IMR-90 (cell line): ENCODE measurements at regions not wholly inside any gene's neighbourhood (a gene's known extent, or its start where the extent isn't known, plus 50 kb on each side); places are given as distances from the start of the nearest gene placed in this dataset.

Experiments used
- ATAC-seq: fragments of 200-7000 bp; cut with Tn5 transposase; 2 replicates; pipeline ENCODE4 v1.9.1; 2020; ENCODE audit warnings: low read depth, mild to moderate bottlenecking, moderate library complexity
- BruUV-seq: library from RNA; stranded (reverse); fragments of 400-500 nt; replicated peaks from 2 replicates; lab custom pipeline; 2021; lab: Mats Ljungman, UMichigan
- CTCF ChIA-PET: fragments of 300-600 bp; formaldehyde crosslinking; extraction: SDS; loops from one replicate; lab custom pipeline; 2021; ENCODE audit warnings: antibody characterized with exemption; lab: Yijun Ruan, JAX
- POLR2A ChIA-PET: fragments of 300-600 bp; sonication (Branson Sonifier 250); formaldehyde crosslinking; loops from one replicate; lab custom pipeline; 2022; ENCODE audit warnings: antibody characterized with exemption; ENCODE audit not compliant: unreplicated experiment; lab: Charles Lee
- DNase-seq: peaks from one replicate; pipeline ENCODE4 v3.0.0; 2013
- H2AFZ ChIP-seq: replicated peaks from 2 replicates; pipeline ENCODE3; 2013; ENCODE audit warnings: low read length, mild to moderate bottlenecking; ENCODE audit not compliant: poor library complexity
- H2AK5ac ChIP-seq: 2 replicates; pipeline ENCODE4 v1.6.1; 2013; ENCODE audit warnings: low read depth, low read length, inconsistent platforms
- H2AK9ac ChIP-seq: replicated peaks from 2 replicates; pipeline ENCODE3; 2013; ENCODE audit warnings: mild to moderate bottlenecking, low read depth, low read length, moderate library complexity; ENCODE audit not compliant: poor library complexity
- H2BK120ac ChIP-seq: 2 replicates; pipeline ENCODE4 v1.6.1; 2013; ENCODE audit warnings: low read depth, low read length, inconsistent platforms
- H2BK15ac ChIP-seq: 3 replicates; pipeline ENCODE4 v1.6.1; 2013; ENCODE audit warnings: low read depth, low read length, inconsistent platforms
- H2BK20ac ChIP-seq: 2 replicates; pipeline ENCODE4 v1.6.1; 2013; ENCODE audit warnings: low read depth, mild to moderate bottlenecking, inconsistent platforms, low read length, moderate library complexity
- H2BK5ac ChIP-seq: 2 replicates; pipeline ENCODE4 v1.6.1; 2013; ENCODE audit warnings: mild to moderate bottlenecking, low read depth, low read length, inconsistent platforms; ENCODE audit not compliant: poor library complexity, severe bottlenecking
- H3K14ac ChIP-seq: replicated peaks from 2 replicates; pipeline ENCODE4 v1.6.1; 2013; ENCODE audit warnings: low read depth, low read length, inconsistent platforms
- H3K18ac ChIP-seq: 2 replicates; pipeline ENCODE4 v1.6.1; 2013; ENCODE audit warnings: low read depth, low read length, control low read depth
- H3K23ac ChIP-seq: 2 replicates; pipeline ENCODE4 v1.6.1; 2013; ENCODE audit warnings: low read depth, low read length, inconsistent platforms
- H3K27ac ChIP-seq: 2 replicates; pipeline ENCODE4 v1.5.1; 2013; ENCODE audit warnings: mild to moderate bottlenecking, control low read depth, low read length; ENCODE audit not compliant: insufficient read depth
- H3K27me3 ChIP-seq: 2 replicates; pipeline ENCODE4 v1.6.1; 2013; ENCODE audit warnings: low read length; ENCODE audit not compliant: control insufficient read depth, insufficient read depth
- H3K36me3 ChIP-seq: 2 replicates; pipeline ENCODE4 v1.6.1; 2013; ENCODE audit warnings: low read length, mixed read lengths; ENCODE audit not compliant: control insufficient read depth, insufficient read depth
- H3K4ac ChIP-seq: 2 replicates; pipeline ENCODE4 v1.6.1; 2013; ENCODE audit warnings: low read depth, low read length, inconsistent platforms
- H3K4me1 ChIP-seq: 2 replicates; pipeline ENCODE4 v1.6.1; 2013; ENCODE audit warnings: low read length, mixed read lengths; ENCODE audit not compliant: control insufficient read depth, insufficient read depth
- H3K4me2 ChIP-seq: 2 replicates; pipeline ENCODE4 v1.6.1; 2013; ENCODE audit warnings: low read depth, mild to moderate bottlenecking, control low read depth, low read length, moderate library complexity
- H3K4me3 ChIP-seq: 2 replicates; pipeline ENCODE4 v1.5.1; 2013; ENCODE audit warnings: low read depth, mild to moderate bottlenecking, control low read depth, low read length, moderate library complexity; ENCODE audit not compliant: insufficient read depth
- H3K56ac ChIP-seq: 2 replicates; pipeline ENCODE4 v1.6.1; 2013; ENCODE audit warnings: low read length, inconsistent platforms; ENCODE audit not compliant: insufficient read depth; ENCODE audit errors: extremely low read depth
- H3K79me1 ChIP-seq, 2 experiments: 2 replicates each; pipeline ENCODE4 v1.6.1; 2013; ENCODE audit warnings: low read length in 2 of 2, inconsistent platforms in 1 of 2, low read depth in 1 of 2
- H3K9ac ChIP-seq: 2 replicates; pipeline ENCODE4 v1.6.1; 2013; ENCODE audit warnings: low read depth, low read length, control low read depth
- H3K9me1 ChIP-seq: 2 replicates; pipeline ENCODE4 v1.6.1; 2013; ENCODE audit warnings: low read length, inconsistent platforms; ENCODE audit not compliant: insufficient read depth
- H3K9me3 ChIP-seq: 2 replicates; pipeline ENCODE4 v1.6.1; 2013; ENCODE audit warnings: low read length; ENCODE audit not compliant: control insufficient read depth, insufficient read depth
- H4K20me1 ChIP-seq: 2 replicates; pipeline ENCODE4 v1.6.1; 2013; ENCODE audit warnings: low read length, inconsistent platforms; ENCODE audit not compliant: insufficient read depth
- H4K5ac ChIP-seq: 2 replicates; pipeline ENCODE4 v1.6.1; 2013; ENCODE audit warnings: mild to moderate bottlenecking, low read depth, low read length, control low read depth
- H4K8ac ChIP-seq, 2 experiments: 2 replicates each; pipeline ENCODE4 v1.6.1; 2013; ENCODE audit warnings: low read depth in 2 of 2, low read length in 2 of 2, control low read depth in 1 of 2, inconsistent platforms in 1 of 2
- H4K91ac ChIP-seq: 2 replicates; pipeline ENCODE4 v1.6.1; 2013; ENCODE audit warnings: low read depth, low read length, inconsistent platforms; ENCODE audit not compliant: insufficient read depth
- BHLHE40 ChIP-seq: fragments of 150-350 bp; IDR thresholded peaks from 2 replicates; pipeline ENCODE4 v1.6.1; 2016; ENCODE audit warnings: mild to moderate bottlenecking, low read depth, low read length
- CEBPB ChIP-seq: IDR thresholded peaks from 2 replicates; pipeline ENCODE4 v1.6.1; 2012; ENCODE audit warnings: low read depth, low read length, improper control_type of control experiment
- CHD1 ChIP-seq: IDR thresholded peaks from 2 replicates; pipeline ENCODE4 v1.6.1; 2012; ENCODE audit warnings: low read depth, low read length, improper control_type of control experiment
- CTCF ChIP-seq: conservative IDR thresholded peaks from 2 replicates; pipeline ENCODE4 v1.5.1; 2012; ENCODE audit warnings: mild to moderate bottlenecking, low read depth, low read length, improper control_type of control experiment
- ELK1 ChIP-seq: fragments of 150-350 bp; IDR thresholded peaks from 2 replicates; pipeline ENCODE4 v1.6.1; 2016; ENCODE audit warnings: low read depth, mild to moderate bottlenecking, low read length, moderate library complexity, borderline replicate concordance
- FOS ChIP-seq: fragments of 150-350 bp; IDR thresholded peaks from 2 replicates; pipeline ENCODE4 v1.6.1; 2016; ENCODE audit warnings: low read depth, low read length
- MAFK ChIP-seq: IDR thresholded peaks from 2 replicates; pipeline ENCODE4 v1.6.1; 2012; ENCODE audit warnings: low read depth, low read length, improper control_type of control experiment
- MAZ ChIP-seq: IDR thresholded peaks from 2 replicates; pipeline ENCODE4 v1.6.1; 2012; ENCODE audit warnings: low read depth, mild to moderate bottlenecking, low read length, improper control_type of control experiment, moderate library complexity, borderline replicate concordance
- MXI1 ChIP-seq: IDR thresholded peaks from 2 replicates; pipeline ENCODE4 v1.6.1; 2012; ENCODE audit warnings: low read depth, mild to moderate bottlenecking, low read length, moderate library complexity, borderline replicate concordance
- NFE2L2 ChIP-seq: fragments of 150-350 bp; IDR thresholded peaks from 2 replicates; pipeline ENCODE4 v1.6.1; 2016; ENCODE audit warnings: low read depth, mild to moderate bottlenecking, low read length
- POLR2A ChIP-seq: IDR thresholded peaks from 2 replicates; pipeline ENCODE4 v1.6.1; 2012; ENCODE audit warnings: mild to moderate bottlenecking, low read depth, low read length
- RAD21 ChIP-seq: IDR thresholded peaks from 2 replicates; pipeline ENCODE4 v1.6.1; 2012; ENCODE audit warnings: low read length, improper control_type of control experiment
- RCOR1 ChIP-seq: IDR thresholded peaks from 2 replicates; pipeline ENCODE4 v1.6.1; 2012; ENCODE audit warnings: mild to moderate bottlenecking, low read length, improper control_type of control experiment; ENCODE audit not compliant: insufficient replicate concordance
- RFX5 ChIP-seq: IDR thresholded peaks from 2 replicates; pipeline ENCODE4 v1.8.0; 2012; ENCODE audit warnings: low read depth, mild to moderate bottlenecking, low read length, moderate library complexity
- SMC3 ChIP-seq: fragments of 150-350 bp; IDR thresholded peaks from 2 replicates; pipeline ENCODE4 v1.6.1; 2016; ENCODE audit warnings: low read depth, mild to moderate bottlenecking, antibody characterized with exemption, low read length, moderate library complexity
- USF2 ChIP-seq: fragments of 150-350 bp; IDR thresholded peaks from 2 replicates; pipeline ENCODE4 v1.6.1; 2017; ENCODE audit warnings: mild to moderate bottlenecking, antibody characterized with exemption, low read length, low read depth
- WGBS, 2 experiments: methylation state at CpG; one replicate each; pipeline versions ENCODE4 v1.1.5 to v1.1.7; 2013; ENCODE audit warnings: missing lambda C conversion rate in 2 of 2; ENCODE audit not compliant: insufficient read length in 1 of 2; ENCODE audit errors: extremely low coverage in 2 of 2; 5-methylcytosine and 5-hydroxymethylcytosine counted together
- dilution Hi-C: fragments of 300-500 bp; cut with HindIII; formaldehyde crosslinking; loops from one replicate; pipeline ENCODE4 v1.14.3; 2018; ENCODE audit warnings: low sequenced_read_pairs; ENCODE audit not compliant: unreplicated experiment
- in situ Hi-C: fragments of 300-500 bp; cut with MboI; formaldehyde crosslinking; loops from 3 replicates; pipeline ENCODE4 v1.14.3; 2019; ENCODE audit warnings: low sequenced_read_pairs, inconsistent platforms, mixed read lengths
- intact Hi-C: fragments of 100-400 bp; cut with micrococcal nuclease; formaldehyde crosslinking; loops from 2 replicates; pipeline ENCODE4 v1.10.0; 2022

- DNase-seq: peak; percentile 1
- Histone ChIP-seq H3K27ac (no peak overlapping the region), H4K20me1 (no peaks in the 10 kb centered on the region), H3K4me2 (no peak overlapping the region), H3K23ac (no peak overlapping the region), H3K14ac (no peak overlapping the region), H2BK15ac (no peak overlapping the region), H2BK120ac (no peak overlapping the region), H3K9ac (no peak overlapping the region), H4K5ac (no peak overlapping the region), H4K8ac (no peak overlapping the region), H3K9me3 (no peaks in the 10 kb centered on the region), H2BK5ac (no peak overlapping the region), H3K4ac (no peak overlapping the region), H3K18ac (no peak overlapping the region), H3K36me3 (no peaks in the 10 kb centered on the region), H3K4me1 (no peaks in the 10 kb centered on the region), H3K9me1 (0 out of 2 replicates have a peak, but pooled peaks cover 4% of the 10 kb centered on the region), H3K27me3 (no peaks in the 10 kb centered on the region), H2AK9ac (no peak overlapping the region), H2AFZ (no peak overlapping the region), H3K56ac (no peak overlapping the region), H2AK5ac (no peak overlapping the region), H3K79me1 (no peaks in the 10 kb centered on the region), H2BK20ac (no peak overlapping the region), H3K4me3 (no peak overlapping the region), H4K91ac (no peak overlapping the region)
- in situ Hi-C loops (no loop called here), intact Hi-C loops (no loop called here), dilution Hi-C loops (no loop called here)
- TF ChIP-seq RCOR1 (no peak), CHD1 (no peak), BHLHE40 (no peak), FOS (no peak), RFX5 (no peak), NFE2L2 (no peak), MXI1 (no peak), CEBPB (no peak), CTCF (no peak), USF2 (no peak), ELK1 (no peak), MAFK (no peak), SMC3 (no peak), MAZ (no peak), POLR2A (no peak), RAD21 (no peak)
- POLR2A ChIA-PET: no interaction called here
- no CpG with 5 or more reads among the region's 1 CpG for whole genome bisulfite sequencing, 2 experiments
- no peak for ATAC-seq
- CTCF ChIA-PET: interaction anchor here (0.7 kb wide), 1 partner anchor 38 kb away, joined by 4 read pairs; no protein-coding TSS in a partner anchor
- no TSS peak for BruUV-seq
Measured at GRCh38 chr12:43147878-43148277, 404.1 kb downstream of the ADAMTS20 start.
